GM10248 (cell line): ENCODE measurements at regions not wholly inside any gene's neighbourhood (a gene's known extent, or its start where the extent isn't known, plus 50 kb on each side); places are given as distances from the start of the nearest gene placed in this dataset.
A peak's percentile ranks its signal among the peaks of the same experiment; 100 is the strongest.

Source experiments
- CTCF ChIA-PET: fragments of 300-600 bp; sonication (Branson Sonifier 250); formaldehyde crosslinking; extraction: SDS; loops from one replicate; lab custom pipeline; 2021; ENCODE audit warnings: antibody characterized with exemption; lab: Yijun Ruan, JAX
- POLR2A ChIA-PET: fragments of 350-650 bp; sonication (Branson Sonifier 250); formaldehyde crosslinking; extraction: SDS; loops from one replicate; lab custom pipeline; 2020; ENCODE audit warnings: antibody characterized with exemption; lab: Yijun Ruan, JAX
- DNase-seq: peaks from one replicate; pipeline ENCODE4 v3.0.0; 2012; ENCODE audit errors: extremely low spot score
- TF ChIP-seq, protein P1 (sequence below): IDR thresholded peaks from 2 replicates; pipeline ENCODE4 v1.5.1; 2012; ENCODE audit warnings: mild to moderate bottlenecking, low read depth; ENCODE audit errors: extremely low read depth, missing control alignments, control extremely low read depth

DNA sequence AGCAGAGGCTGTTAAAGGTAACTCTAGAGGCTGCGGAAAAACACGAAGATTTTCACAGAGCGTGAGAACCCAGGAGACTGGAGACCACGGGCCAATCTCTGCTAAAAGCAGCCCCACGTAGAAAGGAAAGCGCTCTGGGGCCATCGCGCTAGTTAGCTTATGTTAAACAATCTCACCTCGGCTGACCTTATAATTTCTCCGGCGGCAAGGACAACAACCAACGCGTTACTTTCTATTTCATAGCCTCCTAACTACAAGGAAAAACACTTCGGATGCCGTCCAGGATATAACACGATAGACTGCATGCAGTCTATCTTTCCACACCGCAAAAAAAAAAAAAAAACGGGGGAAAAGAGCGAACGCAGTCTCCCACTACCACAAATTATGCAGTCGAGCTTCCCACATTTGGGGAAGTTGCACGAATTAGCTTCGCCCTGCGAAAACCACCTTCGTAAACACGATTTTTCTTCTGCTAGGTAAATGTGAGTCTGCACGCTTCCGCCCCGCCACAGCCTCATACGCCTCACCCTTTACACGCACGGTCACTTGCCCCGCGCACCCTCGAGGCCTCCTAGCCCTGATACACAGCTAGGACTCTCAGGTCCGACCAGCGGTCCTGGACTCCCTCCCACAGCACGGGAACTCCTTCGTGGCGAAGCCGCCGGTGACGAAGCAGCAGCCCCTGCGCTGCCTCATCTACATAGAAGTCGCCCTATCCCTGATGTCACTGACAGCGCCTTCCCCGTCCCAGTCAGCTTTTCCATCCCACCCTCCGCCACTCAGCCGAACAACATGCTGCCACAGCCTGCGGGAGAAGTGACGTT lies 87.8 kb downstream of the PRKAB2 start:
- TF ChIP-seq, protein P1, sequence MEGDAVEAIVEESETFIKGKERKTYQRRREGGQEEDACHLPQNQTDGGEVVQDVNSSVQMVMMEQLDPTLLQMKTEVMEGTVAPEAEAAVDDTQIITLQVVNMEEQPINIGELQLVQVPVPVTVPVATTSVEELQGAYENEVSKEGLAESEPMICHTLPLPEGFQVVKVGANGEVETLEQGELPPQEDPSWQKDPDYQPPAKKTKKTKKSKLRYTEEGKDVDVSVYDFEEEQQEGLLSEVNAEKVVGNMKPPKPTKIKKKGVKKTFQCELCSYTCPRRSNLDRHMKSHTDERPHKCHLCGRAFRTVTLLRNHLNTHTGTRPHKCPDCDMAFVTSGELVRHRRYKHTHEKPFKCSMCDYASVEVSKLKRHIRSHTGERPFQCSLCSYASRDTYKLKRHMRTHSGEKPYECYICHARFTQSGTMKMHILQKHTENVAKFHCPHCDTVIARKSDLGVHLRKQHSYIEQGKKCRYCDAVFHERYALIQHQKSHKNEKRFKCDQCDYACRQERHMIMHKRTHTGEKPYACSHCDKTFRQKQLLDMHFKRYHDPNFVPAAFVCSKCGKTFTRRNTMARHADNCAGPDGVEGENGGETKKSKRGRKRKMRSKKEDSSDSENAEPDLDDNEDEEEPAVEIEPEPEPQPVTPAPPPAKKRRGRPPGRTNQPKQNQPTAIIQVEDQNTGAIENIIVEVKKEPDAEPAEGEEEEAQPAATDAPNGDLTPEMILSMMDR = no peak
- peak; percentile 76 for DNase-seq
- ChIA-PET CTCF (interaction anchor here (1.1 to 1.2 kb wide), 2 partner anchors 12 to 15 kb away, joined by 3 read pairs; no protein-coding TSS in a partner anchor), POLR2A (interaction anchor here (0.6 to 1.8 kb wide), 27 partner anchors 9 to 1304 kb away, joined by 3 to 22 read pairs (median 4); partner anchors contain the start of genes CHD1L, NBPF12 and PRKAB2)

DNA sequence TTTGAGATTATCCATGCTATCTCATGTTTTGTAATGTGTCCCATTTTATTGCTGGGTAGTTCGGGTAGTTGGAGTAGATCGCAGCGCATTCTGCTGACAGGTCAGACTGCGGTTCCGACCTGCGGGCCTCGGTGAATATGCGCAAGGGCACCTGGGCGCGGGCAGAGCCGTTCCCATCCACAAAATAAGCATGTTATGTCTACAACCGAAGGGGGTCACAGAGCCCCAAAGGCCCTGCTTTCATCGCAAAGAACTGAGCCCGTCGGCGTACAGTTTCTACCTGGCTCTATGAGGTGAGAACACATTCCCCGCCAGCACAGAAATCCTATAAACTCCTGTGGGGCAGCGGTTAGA lies 88.4 kb downstream of the PRKAB2 start:
- POLR2A ChIA-PET = interaction anchor here (0.6 to 1.8 kb wide), 24 partner anchors 9 to 1304 kb away, joined by 3 to 22 read pairs (median 4); partner anchors contain the start of genes CHD1L and PRKAB2

DNA sequence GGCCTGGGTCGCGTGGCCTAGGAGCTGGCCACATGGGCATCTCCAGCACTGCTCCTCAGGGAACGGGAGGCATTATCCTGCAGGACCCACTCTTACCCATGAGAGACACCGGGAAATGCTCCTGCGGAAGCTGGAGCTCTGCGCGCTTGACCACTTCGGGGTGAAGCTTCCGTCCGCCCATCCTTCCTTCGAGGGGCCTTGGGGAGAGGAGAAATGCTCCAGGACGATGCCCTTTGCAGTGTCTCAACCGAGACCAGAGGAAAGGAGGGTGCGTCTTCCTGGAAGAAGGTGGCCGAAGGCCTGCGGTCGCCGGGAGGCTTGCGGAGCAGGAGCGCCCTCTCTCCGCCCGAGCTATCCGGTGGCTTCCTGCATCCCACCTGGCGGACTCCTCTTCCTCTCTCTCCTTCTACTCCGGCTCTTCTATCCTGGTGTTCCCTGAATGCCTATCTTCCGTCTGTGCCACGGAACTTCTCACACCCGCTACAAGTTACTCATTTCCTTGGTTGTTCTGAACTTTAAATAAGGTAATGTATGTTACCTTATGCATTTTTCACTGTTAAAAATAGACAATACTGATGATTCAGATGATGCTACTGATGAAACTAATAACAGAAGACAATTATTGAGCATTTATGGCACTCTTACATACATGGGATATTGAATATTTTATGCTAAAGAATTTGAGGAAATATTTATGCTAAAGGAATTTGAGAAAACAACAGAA lies 91.4 kb downstream of the PRKAB2 start:
- POLR2A ChIA-PET = no interaction called here
- DNase-seq = no peak
- CTCF ChIA-PET = interaction anchor here (0.9 to 1.1 kb wide), 3 partner anchors 10 to 20 kb away, joined by 3 to 4 read pairs (median 3); no protein-coding TSS in a partner anchor
- TF ChIP-seq, protein P1 = peak; percentile 26

More for the DNA sequence above, 88.4 kb downstream of the PRKAB2 start:
- CTCF ChIA-PET = interaction anchor here (1.1 kb wide), 1 partner anchor 13 kb away, joined by 3 read pairs; no protein-coding TSS in a partner anchor
- TF ChIP-seq, protein P1 = no peak
- DNase-seq = no peak

DNA sequence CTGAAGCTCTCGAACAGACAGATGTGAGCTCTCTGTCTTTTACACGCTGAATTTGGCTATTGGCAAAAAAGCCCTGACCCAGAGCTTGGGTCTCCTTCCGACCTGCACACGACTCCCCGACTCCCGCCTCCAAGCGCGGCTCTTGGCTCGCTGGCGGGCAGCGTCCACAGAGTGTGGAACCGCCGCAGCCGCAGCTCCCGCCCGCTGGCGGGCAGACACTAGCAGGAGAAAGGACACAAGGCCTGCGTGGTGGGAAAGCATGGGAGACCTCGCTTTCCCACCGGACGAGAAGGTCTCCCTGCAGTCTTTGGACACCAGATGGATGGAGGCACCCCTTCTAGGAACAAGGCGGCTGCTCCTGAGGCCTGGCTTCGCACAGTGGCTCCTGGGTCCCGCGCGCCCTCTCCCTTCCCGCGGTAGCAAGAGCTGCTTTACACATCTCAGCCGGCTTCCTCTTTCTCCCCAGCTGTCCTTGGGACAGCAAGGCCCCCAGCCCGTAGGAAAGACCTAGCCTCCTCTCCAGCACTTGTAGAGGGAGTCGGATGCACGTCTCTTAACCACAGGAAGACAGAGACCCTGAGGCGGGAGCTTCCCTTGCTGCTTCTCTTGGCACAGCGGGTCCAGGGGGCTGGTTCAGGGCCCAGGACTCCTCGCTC lies 92.1 kb downstream of the PRKAB2 start:
- ChIA-PET POLR2A (interaction anchor here (0.6 kb wide), 1 partner anchor 703 kb away, joined by 3 read pairs; no protein-coding TSS in a partner anchor), CTCF (interaction anchor here (0.9 to 1.1 kb wide), 3 partner anchors 10 to 20 kb away, joined by 3 to 4 read pairs (median 3); no protein-coding TSS in a partner anchor)

DNA sequence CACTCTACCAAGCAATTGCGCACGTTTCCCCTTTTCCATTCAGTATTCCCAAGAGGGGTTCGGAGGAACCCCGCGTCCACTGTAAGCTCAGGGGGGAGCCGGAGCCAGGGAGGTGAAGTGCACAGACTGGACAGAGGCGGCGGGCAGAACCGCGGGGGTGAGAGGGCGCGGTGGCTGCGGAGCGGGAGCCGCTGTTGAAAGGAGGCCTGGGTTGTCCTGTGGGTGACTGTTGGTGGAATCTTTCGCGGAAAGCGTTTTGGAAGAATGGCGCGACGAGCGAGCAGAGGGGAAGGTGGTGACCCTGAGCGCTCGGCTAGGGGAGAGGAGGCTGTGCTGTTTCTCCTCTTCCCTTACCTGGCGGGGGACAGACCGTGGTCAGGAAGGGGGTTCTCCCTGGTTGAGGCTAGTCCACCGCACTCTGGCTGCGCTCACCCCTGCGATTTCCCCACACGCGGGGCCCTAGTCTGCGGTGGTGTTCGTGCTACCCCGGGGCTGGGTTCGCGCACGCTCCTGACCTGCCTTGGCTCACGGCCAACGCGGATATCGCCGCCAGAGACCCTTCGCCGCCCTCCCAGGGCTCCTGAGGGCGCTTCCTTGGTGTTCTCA lies 92.8 kb downstream of the PRKAB2 start:
- ChIA-PET POLR2A (interaction anchor here (0.6 kb wide), 1 partner anchor 702 kb away, joined by 3 read pairs; no protein-coding TSS in a partner anchor), CTCF (interaction anchor here (1.0 to 1.1 kb wide), 2 partner anchors 18 to 21 kb away, joined by 3 read pairs; no protein-coding TSS in a partner anchor)
- TF ChIP-seq, protein P1 = no peak
- DNase-seq = no peak

More for the DNA sequence above, 92.1 kb downstream of the PRKAB2 start:
- DNase-seq = no peak
- TF ChIP-seq, protein P1 = no peak
